HG03565 (cell line): ENCODE measurements at regions not wholly inside any gene's neighbourhood (a gene's known extent, or its start where the extent isn't known, plus 50 kb on each side); places are given as distances from the start of the nearest gene placed in this dataset.

Experiments
- ATAC-seq: cut with Tn5 transposase; IDR thresholded peaks from one replicate; pipeline ENCODE4 v1.9.1; 2021; ENCODE audit warnings: mild to moderate bottlenecking, moderate library complexity; ENCODE audit not compliant: unreplicated experiment

- no peak for ATAC-seq
Measured at GRCh38 chr1:55375617-55376258, 160.6 kb upstream of the USP24 start.

DNA sequence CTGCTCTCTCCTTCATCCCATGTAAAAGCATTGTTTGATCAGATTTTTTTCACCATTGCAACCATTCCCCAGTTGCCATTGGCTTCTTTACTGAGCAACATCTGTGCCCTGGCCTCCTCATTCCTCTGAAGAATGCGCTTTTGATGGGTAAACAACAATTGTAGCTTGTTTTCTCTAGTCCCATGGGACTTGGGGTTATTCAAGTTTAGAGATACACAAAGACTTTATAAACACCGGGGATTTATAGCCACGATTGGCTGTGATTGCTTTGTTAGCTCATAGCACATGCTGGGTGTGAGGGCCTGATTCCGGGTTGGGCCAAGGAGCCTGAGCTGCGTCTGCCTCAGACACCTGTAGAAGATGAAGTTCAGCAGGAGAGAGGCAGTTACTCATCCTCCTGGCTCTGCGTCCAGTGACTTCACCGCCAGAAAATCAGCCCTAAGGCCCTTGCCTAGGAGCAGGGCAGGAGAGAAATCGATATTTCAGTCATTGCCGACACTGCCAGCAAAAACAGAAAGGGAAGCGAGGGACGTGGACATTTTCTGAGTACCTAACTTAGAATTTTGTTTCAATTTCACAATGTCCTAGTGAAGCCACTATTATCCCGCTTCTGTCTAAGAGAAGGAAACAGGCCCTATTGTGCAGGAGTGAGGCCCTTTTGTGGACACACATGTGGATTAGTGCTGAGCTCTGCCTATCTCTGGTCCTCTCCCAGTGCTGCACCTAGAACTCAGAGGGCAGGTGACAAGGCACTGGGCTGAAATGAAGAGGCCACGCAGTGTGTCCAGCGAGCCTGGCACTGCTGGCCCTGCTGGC is 159.8 kb upstream of the USP24 start:
- no peak for ATAC-seq

- no peak for ATAC-seq
Measured at GRCh38 chr1:55374216-55374615, 159.1 kb upstream of the USP24 start.

DNA sequence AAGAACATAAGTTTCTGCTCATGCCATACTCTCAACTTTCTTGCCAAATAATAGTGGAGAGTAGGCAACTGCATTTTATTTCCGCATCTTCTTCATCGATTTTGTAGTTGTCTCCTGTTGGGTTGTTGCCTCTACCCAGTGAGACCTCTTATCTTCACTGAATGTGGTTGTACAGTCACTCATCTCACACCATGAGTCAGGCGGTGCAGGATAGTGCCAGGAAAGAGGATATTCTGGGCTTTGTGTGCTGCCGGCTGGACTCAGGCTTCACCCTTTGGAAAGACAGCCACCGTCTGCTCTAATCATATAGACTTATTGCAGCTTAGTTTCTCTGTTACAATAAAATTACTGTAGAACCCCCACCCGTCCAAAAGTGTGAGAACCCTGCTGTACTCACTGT is 154.3 kb upstream of the USP24 start:
- no peak for ATAC-seq

- ATAC-seq: no peak
Measured at GRCh38 chr1:55368698-55369097, 153.5 kb upstream of the USP24 start.

DNA sequence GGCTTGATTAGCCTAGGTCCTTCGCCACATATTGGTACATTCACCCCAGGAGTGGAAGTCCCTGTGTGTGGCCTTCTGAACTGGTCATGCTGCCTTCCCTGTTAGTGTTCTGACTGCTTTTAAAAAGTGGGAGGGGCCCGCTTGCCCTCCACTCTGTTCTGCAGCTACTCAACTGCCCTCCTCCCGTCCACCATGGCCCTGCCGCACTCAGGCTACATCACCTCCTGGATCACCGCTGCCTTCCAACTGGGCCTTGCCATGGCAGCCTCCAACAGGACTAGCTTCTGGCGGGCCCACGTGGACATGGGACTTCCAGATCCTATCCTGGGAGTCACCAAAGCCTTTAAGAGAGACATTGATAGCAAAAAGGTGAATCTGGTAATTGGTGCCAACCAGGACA is 152.1 kb upstream of the USP24 start:
- no peak for ATAC-seq

- no peak for ATAC-seq
Measured at GRCh38 chr1:55364216-55364615, 149.1 kb upstream of the USP24 start.

- ATAC-seq: no peak
Measured at GRCh38 chr1:55363268-55363667, 148.1 kb upstream of the USP24 start.

- ATAC-seq: no peak
Measured at GRCh38 chr1:55362558-55362957, 147.4 kb upstream of the USP24 start.

- ATAC-seq: no peak
Measured at GRCh38 chr1:55359611-55360010, 144.4 kb upstream of the USP24 start.

DNA sequence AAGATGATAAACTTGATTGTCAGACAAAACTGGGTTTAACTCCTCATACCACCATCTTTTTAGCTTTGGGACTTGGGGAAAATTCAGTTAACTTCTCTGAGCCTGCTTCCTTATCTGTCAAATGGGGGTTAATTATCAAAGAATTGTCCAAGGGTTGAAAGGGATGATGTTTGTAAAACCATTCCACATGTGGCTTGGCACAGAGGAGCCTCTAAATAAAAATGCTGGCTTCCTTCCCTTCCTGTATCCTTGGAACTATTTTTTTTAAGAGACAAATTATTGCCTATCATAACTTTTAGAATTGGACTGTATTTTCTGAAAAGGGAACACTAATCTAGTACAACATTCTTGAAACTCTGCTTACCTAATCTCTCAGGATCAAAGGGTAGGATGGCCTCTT is 143.4 kb upstream of the USP24 start:
- ATAC-seq: no peak

- no peak for ATAC-seq
Measured at GRCh38 chr1:55355549-55355948, 140.4 kb upstream of the USP24 start.

DNA sequence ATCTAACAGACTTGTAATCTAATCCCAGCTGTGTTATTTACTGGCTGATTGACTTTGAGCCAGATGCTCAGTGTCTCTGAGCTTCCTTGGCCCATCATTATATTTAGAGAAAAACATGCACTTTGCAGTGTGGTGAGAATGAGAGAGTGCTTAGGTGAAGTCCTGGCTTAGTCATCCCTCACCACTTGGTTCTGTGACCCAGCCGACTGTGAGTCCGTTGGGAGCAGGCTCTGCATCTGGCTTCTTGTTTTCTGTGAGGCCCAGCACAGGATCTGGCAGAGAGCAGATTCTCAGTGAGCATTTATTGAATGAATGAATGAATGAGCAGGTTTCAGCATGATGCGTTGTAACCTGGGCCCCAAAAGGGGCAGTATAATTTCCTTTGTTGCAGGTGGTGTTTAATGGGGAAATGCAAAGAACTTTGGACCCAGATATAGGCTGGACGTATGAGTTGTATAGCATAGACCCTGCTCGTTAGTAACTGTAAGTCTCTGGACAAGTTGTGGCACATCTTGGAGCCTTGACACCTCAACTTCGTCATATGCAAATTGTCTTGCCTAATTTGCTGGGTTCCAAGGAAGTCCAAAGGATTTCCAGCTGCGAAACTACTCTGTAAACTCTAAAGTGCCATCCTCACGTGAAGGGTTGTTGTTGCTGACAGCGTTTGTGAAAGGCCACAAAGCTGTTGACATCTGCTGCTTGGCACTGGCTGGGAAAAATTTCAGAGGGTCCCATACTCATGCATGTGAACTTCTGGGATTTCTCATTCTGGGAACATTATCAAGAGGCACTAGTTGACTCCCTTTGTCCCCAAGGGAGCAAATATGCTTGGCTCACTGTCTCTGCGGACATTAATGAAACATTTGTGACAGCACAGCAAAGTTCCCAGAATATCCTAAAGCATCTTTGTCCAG is 138.8 kb upstream of the USP24 start:
- no peak for ATAC-seq

- ATAC-seq: no peak
Measured at GRCh38 chr1:55352811-55353180, 137.6 kb upstream of the USP24 start.

GRCh38 chr1:55352080-55352810 is 137.1 kb upstream of the USP24 start:
- no peak for ATAC-seq

DNA sequence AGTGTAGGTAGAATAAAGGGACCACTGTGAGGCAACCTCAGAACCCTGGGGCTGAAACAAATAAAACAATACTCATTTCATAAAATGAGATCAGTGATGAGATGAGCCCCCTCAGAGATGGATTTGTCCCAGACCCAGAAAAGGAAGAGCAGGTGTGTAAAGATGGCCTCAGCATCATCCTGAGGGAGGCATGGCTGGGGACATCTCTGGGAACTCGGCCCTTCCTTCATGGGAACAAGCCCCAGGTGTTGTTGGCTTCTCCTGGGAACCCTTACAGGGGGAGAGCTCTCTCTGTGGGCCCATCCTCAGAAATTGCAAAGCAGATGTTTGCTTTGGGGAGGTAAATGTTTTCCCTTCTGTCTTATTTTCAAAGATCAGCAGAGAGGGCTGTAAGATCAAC is 133.2 kb upstream of the USP24 start:
- no peak for ATAC-seq

- ATAC-seq: no peak
Measured at GRCh38 chr1:55347866-55348265, 132.7 kb upstream of the USP24 start.

DNA sequence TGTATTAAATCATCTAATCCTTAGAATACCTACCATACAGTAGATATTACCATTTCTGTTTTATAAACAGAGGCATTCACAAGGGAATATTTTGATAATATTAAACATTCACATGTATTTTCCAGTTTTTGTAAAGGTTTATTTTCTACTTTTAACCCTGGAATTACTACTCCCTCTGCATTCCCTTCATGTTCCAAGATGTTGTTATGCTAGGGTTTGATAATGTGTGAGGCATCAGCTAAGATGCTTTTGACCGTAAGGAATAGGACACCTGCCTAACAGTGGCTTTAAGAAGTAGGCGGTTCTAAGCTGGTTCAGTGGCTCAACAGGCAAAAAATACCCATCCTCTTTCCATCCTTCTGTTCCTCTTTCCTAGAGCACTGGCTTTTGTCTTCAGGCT is 131.9 kb upstream of the USP24 start:
- no peak for ATAC-seq

GRCh38 chr1:55346586-55346985 is 131.4 kb upstream of the USP24 start:
- ATAC-seq: no peak

DNA sequence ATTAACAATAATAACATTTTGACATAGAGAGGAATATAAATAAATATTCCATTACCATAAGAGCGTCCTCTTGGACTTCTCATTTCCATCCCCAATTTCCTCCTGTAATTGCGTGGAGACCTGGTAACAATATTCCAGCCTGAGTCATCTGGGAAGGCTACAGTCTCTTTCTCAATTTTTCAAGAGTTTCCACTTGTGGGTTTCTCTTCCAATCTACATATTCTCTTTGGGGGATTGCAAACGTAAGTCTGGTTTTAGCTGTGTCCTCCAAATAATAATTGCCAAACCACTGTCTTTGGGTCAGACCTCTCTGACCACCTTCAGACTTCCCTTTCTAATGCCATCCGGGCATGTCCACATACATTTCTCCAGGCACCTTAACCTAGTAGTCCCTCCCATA is 124.5 kb upstream of the USP24 start:
- no peak for ATAC-seq

DNA sequence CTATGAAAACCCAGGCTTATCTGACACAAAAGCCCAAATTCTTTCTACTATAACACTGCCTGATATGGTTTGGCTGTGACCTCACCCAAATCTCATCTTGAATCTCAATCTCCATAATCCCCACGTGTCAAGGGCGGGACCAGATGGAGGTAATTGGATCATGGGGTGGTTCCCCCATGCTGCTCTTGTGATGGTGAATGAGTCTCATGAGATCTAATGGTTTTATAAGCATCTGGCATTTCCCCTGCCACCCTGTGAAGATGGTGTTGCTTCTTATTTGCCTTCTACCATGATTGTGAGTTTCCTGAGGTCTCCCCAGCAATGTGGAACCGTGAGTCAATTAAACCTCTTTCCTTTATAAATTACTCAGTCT is 123.3 kb upstream of the USP24 start:
- ATAC-seq: peak; percentile 9
